ENCODE measurements at regions not wholly inside any gene's neighbourhood (a gene's known extent, or its start where the extent isn't known, plus 50 kb on each side); places are given as distances from the start of the nearest gene placed in this dataset.

- TF ChIP-seq, protein P1, sequence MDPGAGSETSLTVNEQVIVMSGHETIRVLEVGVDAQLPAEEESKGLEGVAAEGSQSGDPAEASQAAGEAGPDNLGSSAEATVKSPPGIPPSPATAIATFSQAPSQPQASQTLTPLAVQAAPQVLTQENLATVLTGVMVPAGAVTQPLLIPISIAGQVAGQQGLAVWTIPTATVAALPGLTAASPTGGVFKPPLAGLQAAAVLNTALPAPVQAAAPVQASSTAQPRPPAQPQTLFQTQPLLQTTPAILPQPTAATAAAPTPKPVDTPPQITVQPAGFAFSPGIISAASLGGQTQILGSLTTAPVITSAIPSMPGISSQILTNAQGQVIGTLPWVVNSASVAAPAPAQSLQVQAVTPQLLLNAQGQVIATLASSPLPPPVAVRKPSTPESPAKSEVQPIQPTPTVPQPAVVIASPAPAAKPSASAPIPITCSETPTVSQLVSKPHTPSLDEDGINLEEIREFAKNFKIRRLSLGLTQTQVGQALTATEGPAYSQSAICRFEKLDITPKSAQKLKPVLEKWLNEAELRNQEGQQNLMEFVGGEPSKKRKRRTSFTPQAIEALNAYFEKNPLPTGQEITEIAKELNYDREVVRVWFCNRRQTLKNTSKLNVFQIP (CRISPR knock-in tag; IDR thresholded peaks at IDR 0.05; ENCODE audit: borderline replicate concordance, low read depth): no peak
- TF ChIP-seq ESRRG (CRISPR knock-in tag; IDR thresholded peaks at IDR 0.05) (no peak), SNAI2 (CRISPR knock-in tag; IDR thresholded peaks at IDR 0.05) (no peak), RARB (CRISPR knock-in tag; IDR thresholded peaks at IDR 0.05) (no peak), BACH2 (CRISPR knock-in tag; IDR thresholded peaks at IDR 0.05; ENCODE audit: borderline replicate concordance) (no peak), PPARA (CRISPR knock-in tag; IDR thresholded peaks at IDR 0.05; ENCODE audit: borderline replicate concordance) (no peak), ISL1 (CRISPR knock-in tag; IDR thresholded peaks at IDR 0.05) (no peak), ZFP30 (CRISPR knock-in tag; IDR thresholded peaks at IDR 0.05) (no peak), ARNTL (CRISPR knock-in tag; IDR thresholded peaks at IDR 0.05; ENCODE audit: borderline replicate concordance, low read depth) (no peak), TOX (CRISPR knock-in tag; IDR thresholded peaks at IDR 0.05; ENCODE audit: borderline replicate concordance) (no peak), ZNF8 (CRISPR knock-in tag; IDR thresholded peaks at IDR 0.05) (no peak), ZNF70 (CRISPR knock-in tag; IDR thresholded peaks at IDR 0.05) (no peak)
- no peak for ATAC-seq
Observed at GRCh38 chr1:195915826-195916225, 692.4 kb downstream of the KCNT2 start.

- no peak for ATAC-seq
- TF ChIP-seq BACH2 (CRISPR knock-in tag; IDR thresholded peaks at IDR 0.05; ENCODE audit: borderline replicate concordance) (no peak), ZNF8 (CRISPR knock-in tag; IDR thresholded peaks at IDR 0.05) (no peak)
Observed at GRCh38 chr1:195909061-195909460, 699.2 kb downstream of the KCNT2 start.

DNA sequence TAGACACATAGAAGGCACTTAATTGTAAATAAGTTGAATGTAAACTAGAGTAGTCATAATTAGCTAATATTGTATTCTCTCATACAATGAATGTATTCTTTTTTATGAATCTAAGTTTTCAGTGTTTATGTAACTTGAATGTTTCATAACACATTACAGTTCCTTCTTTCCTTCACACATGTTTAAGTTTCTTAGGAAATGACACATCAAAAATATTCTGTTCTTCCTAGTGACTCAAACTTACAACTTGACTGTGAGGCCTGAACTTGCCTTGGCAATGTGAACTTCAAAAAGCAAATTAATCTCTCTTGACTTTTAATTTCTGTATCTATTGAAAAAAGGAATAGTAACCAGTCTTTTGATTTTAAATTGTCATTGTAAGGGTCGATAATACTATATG lies 700.1 kb downstream of the KCNT2 start:
- TF ChIP-seq ESRRG (CRISPR knock-in tag; IDR thresholded peaks at IDR 0.05) (no peak), TOX (CRISPR knock-in tag; IDR thresholded peaks at IDR 0.05; ENCODE audit: borderline replicate concordance) (no peak), SNAI2 (CRISPR knock-in tag; IDR thresholded peaks at IDR 0.05) (no peak), ZC3H10 (CRISPR knock-in tag; IDR thresholded peaks at IDR 0.05) (no peak), ARNTL (CRISPR knock-in tag; IDR thresholded peaks at IDR 0.05; ENCODE audit: borderline replicate concordance, low read depth) (no peak), CREB5 (CRISPR knock-in tag; IDR thresholded peaks at IDR 0.05; ENCODE audit: low read depth) (no peak), GLIS3 (CRISPR knock-in tag; IDR thresholded peaks at IDR 0.05) (no peak), CSDC2 (CRISPR knock-in tag; IDR thresholded peaks at IDR 0.05) (no peak), BACH2 (CRISPR knock-in tag; IDR thresholded peaks at IDR 0.05; ENCODE audit: borderline replicate concordance) (no peak), CSRNP3 (CRISPR knock-in tag; IDR thresholded peaks at IDR 0.05) (no peak), PPARA (CRISPR knock-in tag; IDR thresholded peaks at IDR 0.05; ENCODE audit: borderline replicate concordance) (no peak), TCF4 (CRISPR knock-in tag; IDR thresholded peaks at IDR 0.05; ENCODE audit: borderline replicate concordance) (no peak), ISL1 (CRISPR knock-in tag; IDR thresholded peaks at IDR 0.05) (no peak), ZNF8 (CRISPR knock-in tag; IDR thresholded peaks at IDR 0.05) (no peak), ZFP3 (CRISPR knock-in tag; IDR thresholded peaks at IDR 0.05) (no peak)
- TF ChIP-seq, protein P2, sequence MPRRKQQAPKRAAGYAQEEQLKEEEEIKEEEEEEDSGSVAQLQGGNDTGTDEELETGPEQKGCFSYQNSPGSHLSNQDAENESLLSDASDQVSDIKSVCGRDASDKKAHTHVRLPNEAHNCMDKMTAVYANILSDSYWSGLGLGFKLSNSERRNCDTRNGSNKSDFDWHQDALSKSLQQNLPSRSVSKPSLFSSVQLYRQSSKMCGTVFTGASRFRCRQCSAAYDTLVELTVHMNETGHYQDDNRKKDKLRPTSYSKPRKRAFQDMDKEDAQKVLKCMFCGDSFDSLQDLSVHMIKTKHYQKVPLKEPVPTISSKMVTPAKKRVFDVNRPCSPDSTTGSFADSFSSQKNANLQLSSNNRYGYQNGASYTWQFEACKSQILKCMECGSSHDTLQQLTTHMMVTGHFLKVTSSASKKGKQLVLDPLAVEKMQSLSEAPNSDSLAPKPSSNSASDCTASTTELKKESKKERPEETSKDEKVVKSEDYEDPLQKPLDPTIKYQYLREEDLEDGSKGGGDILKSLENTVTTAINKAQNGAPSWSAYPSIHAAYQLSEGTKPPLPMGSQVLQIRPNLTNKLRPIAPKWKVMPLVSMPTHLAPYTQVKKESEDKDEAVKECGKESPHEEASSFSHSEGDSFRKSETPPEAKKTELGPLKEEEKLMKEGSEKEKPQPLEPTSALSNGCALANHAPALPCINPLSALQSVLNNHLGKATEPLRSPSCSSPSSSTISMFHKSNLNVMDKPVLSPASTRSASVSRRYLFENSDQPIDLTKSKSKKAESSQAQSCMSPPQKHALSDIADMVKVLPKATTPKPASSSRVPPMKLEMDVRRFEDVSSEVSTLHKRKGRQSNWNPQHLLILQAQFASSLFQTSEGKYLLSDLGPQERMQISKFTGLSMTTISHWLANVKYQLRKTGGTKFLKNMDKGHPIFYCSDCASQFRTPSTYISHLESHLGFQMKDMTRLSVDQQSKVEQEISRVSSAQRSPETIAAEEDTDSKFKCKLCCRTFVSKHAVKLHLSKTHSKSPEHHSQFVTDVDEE (CRISPR knock-in tag; IDR thresholded peaks at IDR 0.05): no peak
- TF ChIP-seq, protein P3, sequence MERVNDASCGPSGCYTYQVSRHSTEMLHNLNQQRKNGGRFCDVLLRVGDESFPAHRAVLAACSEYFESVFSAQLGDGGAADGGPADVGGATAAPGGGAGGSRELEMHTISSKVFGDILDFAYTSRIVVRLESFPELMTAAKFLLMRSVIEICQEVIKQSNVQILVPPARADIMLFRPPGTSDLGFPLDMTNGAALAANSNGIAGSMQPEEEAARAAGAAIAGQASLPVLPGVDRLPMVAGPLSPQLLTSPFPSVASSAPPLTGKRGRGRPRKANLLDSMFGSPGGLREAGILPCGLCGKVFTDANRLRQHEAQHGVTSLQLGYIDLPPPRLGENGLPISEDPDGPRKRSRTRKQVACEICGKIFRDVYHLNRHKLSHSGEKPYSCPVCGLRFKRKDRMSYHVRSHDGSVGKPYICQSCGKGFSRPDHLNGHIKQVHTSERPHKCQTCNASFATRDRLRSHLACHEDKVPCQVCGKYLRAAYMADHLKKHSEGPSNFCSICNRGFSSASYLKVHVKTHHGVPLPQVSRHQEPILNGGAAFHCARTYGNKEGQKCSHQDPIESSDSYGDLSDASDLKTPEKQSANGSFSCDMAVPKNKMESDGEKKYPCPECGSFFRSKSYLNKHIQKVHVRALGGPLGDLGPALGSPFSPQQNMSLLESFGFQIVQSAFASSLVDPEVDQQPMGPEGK (CRISPR knock-in tag; IDR thresholded peaks at IDR 0.05; ENCODE audit: borderline replicate concordance): no peak
- ATAC-seq: no peak
